ENCODE measurements at regions not wholly inside any gene's neighbourhood (a gene's known extent, or its start where the extent isn't known, plus 50 kb on each side); places are given as distances from the start of the nearest gene placed in this dataset.

- Histone ChIP-seq H3K27ac (ENCODE audit: low read length) (no peak overlapping the region), H3K4me1 (ENCODE audit: control insufficient read depth, insufficient read depth, low read length) (peaks cover 34% of the 10 kb centered on the region), H3K36me3 (ENCODE audit: control insufficient read depth, insufficient read depth, low read length) (no peaks in the 10 kb centered on the region), H3K4me3 (ENCODE audit: low read length) (no peak overlapping the region), H3K9me3 (ENCODE audit: control insufficient read depth, low read depth, low read length) (no peaks in the 10 kb centered on the region), H3K27me3 (ENCODE audit: control insufficient read depth, insufficient read depth, low read length) (no peaks in the 10 kb centered on the region)
- WGBS (ENCODE audit: insufficient coverage, low lambda C conversion rate) = no CpG with 5 or more reads among the region's 11 CpGs
- no peak for DNase-seq
Observed at GRCh38 chr14:76958020-76958979, 70.2 kb downstream of the IRF2BPL start.

DNA sequence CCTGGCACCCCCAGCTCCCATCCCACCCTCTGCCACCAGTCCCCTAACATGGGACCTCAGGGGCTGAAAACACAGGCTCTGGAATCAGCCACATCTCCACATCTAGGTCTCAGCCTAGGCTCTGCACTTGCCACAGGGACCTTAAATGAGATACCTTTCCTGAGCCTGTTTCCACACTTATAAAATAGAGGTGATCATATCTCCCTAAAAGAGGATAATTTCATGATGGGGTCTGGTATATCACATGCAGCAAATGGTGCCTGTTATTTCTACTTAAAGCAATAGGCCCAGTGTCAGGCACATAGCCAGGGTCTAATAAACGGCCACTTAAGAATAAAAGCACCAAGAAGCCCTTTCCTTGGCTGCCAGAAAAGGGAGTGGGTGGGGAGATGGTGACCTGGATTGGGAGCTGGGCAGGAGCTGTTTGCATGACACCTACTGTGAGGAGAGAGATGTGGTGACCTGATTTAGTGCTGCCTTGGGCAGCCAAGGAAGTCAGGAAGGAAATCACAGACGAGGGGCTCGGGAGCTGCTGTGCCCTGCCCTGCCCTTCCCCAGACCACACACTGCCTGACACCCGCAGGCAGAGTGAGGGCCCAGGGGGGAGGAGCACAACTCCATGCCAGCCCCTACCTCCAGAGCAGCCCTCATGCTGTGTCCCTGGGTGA lies 71.2 kb downstream of the IRF2BPL start:
- Histone ChIP-seq H3K27ac (ENCODE audit: low read length) (peak overlapping the region; percentile 59), H3K9me3 (ENCODE audit: control insufficient read depth, low read depth, low read length) (no peaks in the 10 kb centered on the region), H3K27me3 (ENCODE audit: control insufficient read depth, insufficient read depth, low read length) (no peaks in the 10 kb centered on the region), H3K36me3 (ENCODE audit: control insufficient read depth, insufficient read depth, low read length) (no peaks in the 10 kb centered on the region), H3K4me3 (ENCODE audit: low read length) (no peak overlapping the region), H3K4me1 (ENCODE audit: control insufficient read depth, insufficient read depth, low read length) (peaks cover 33% of the 10 kb centered on the region)
- no peak for DNase-seq
- no CpG with 5 or more reads among the region's 4 CpGs for WGBS (ENCODE audit: insufficient coverage, low lambda C conversion rate)

DNA sequence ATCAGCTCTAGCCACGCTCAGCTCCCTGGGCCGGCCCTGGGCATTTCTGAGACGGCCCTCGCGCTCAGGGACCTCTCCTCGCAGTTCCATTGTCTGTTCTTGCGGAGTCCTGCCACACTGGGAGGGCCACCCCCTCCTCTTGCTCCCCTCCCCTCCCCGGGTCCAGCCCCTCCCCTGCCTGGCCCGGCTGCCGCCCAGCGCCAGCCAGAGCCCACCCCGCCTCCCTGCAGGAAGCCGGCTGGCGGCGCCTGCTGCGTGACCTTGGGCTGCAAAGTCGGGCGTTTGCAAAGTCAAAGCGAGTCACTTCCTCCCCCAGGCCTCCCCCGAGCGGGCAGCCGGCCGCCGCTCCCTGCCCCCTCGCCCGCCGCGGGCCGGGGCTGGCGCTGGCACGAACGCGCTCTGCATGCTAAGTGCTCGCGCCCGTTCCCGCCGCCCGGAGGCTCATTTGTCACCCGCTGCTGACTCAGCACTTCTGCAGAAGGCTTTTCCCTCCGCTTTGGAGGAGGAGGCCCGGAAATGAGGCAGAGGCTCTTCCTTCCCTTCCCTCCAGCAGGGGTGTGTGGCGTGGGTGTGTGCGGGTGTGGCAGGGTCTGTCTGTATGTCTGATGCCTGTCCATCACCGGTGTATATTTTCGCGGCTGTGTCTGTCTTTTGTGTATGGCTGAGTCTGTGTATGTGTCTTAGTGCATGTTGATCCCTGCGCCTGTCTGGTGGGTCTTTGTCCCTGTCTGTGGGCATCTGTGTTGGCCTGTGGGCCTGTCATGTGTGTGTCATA lies 72.0 kb downstream of the IRF2BPL start:
- no CpG with 5 or more reads among the region's 48 CpGs for WGBS (ENCODE audit: insufficient coverage, low lambda C conversion rate)
- peak; percentile 88 to 94 for DNase-seq
- H3K4me3 ChIP-seq (ENCODE audit: low read length) = peak overlapping the region; percentile 34
- peak overlapping the region; percentile 79 for H3K27ac ChIP-seq (ENCODE audit: low read length)
- H3K9me3 ChIP-seq (ENCODE audit: control insufficient read depth, low read depth, low read length) = no peaks in the 10 kb centered on the region
- H3K4me1 ChIP-seq (ENCODE audit: control insufficient read depth, insufficient read depth, low read length) = peaks cover 26% of the 10 kb centered on the region
- H3K36me3 ChIP-seq (ENCODE audit: control insufficient read depth, insufficient read depth, low read length) = no peaks in the 10 kb centered on the region
- H3K27me3 ChIP-seq (ENCODE audit: control insufficient read depth, insufficient read depth, low read length) = no peaks in the 10 kb centered on the region

GRCh38 chr14:76955575-76956315 lies 72.8 kb downstream of the IRF2BPL start:
- 50% methylated on average over 1 of the region's 13 CpGs for WGBS (ENCODE audit: insufficient coverage, low lambda C conversion rate)

DNA sequence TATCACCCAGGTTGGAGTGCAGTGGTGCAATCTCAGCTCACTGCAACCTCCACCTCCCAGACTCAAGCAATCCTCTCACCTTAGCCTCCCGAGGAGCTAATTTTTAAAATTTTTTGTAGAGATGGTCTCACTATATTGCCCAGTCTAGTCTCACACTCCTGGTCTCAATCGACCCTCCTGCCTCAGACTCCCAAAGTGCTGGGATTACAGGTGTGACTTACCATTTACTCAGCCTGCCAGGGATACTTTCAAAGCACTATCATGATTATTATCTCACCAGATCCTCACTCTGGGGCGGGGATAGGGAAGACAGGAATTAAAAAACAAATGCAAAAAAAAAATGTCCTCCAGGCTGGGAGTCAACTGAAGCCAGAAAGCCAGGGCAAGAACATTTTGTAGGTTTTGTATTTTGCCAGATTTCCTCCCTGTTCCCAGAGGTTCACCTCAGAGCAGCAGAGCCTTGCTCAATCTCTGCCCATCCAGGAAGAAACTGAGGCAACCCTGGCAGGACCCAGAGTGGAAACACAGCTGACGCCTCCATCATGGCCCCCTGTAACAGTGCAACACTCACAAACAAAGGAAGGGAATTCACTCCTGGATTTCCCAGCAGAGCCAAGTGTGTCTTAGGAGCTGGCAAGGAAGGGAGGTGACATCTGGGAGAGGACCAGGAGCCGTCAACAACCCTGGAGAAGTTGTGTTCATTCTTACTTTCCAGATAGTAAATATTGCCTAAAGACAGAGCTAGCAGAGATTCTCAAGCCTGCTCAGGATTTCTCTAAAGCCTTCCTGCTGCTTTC lies 73.9 kb downstream of the IRF2BPL start:
- Histone ChIP-seq H3K27ac (ENCODE audit: low read length) (peak overlapping the region; percentile 19), H3K9me3 (ENCODE audit: control insufficient read depth, low read depth, low read length) (peaks cover 2% of the 10 kb centered on the region), H3K4me1 (ENCODE audit: control insufficient read depth, insufficient read depth, low read length) (peaks cover 31% of the 10 kb centered on the region), H3K36me3 (ENCODE audit: control insufficient read depth, insufficient read depth, low read length) (no peaks in the 10 kb centered on the region), H3K4me3 (ENCODE audit: low read length) (no peak overlapping the region), H3K27me3 (ENCODE audit: control insufficient read depth, insufficient read depth, low read length) (no peaks in the 10 kb centered on the region)
- DNase-seq = no peak
- no CpG with 5 or more reads among the region's 5 CpGs for WGBS (ENCODE audit: insufficient coverage, low lambda C conversion rate)

More at GRCh38 chr14:76955575-76956315, 72.8 kb downstream of the IRF2BPL start:
- Histone ChIP-seq H3K4me1 (ENCODE audit: control insufficient read depth, insufficient read depth, low read length) (peaks cover 28% of the 10 kb centered on the region), H3K27ac (ENCODE audit: low read length) (peak overlapping the region; percentile 79), H3K27me3 (ENCODE audit: control insufficient read depth, insufficient read depth, low read length) (no peaks in the 10 kb centered on the region), H3K4me3 (ENCODE audit: low read length) (peak overlapping the region; percentile 34), H3K9me3 (ENCODE audit: control insufficient read depth, low read depth, low read length) (peaks cover 2% of the 10 kb centered on the region), H3K36me3 (ENCODE audit: control insufficient read depth, insufficient read depth, low read length) (no peaks in the 10 kb centered on the region)
- peak in 1 of 2 donors; percentile 49 for DNase-seq

DNA sequence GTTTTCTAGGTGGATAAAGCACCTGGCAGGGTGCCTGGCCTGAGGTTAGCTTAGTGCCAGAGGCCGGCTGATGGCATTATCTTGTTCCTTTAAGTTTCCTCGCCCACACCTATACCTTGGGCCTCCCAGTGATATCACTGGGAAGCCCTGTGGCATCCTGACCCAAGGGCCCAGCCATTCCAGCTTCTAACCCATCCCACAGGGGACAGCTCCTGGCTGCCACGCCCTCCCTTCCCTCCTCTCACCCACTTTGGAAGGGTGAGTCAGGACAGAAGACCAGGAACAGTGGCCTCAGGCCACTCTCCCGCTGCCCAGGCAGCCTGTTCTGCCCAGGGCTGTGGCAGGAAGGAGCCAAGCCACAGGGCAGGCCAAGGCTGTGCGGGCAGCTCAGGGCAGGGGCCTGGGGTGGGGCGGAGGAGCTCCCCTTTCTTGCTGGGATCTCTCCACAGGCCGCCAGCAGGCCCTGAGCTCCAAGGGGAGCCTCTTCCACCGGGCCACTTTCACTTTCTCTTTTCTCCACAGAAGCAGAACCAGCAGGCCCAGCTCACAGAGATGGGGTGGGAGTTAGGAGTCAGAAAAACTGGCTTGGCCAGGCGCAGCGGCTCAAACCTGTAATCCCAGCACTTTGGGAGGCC lies 75.1 kb downstream of the IRF2BPL start:
- Histone ChIP-seq H3K27ac (ENCODE audit: low read length) (peak overlapping the region; percentile 73), H3K9me3 (ENCODE audit: control insufficient read depth, low read depth, low read length) (peaks cover 2% of the 10 kb centered on the region), H3K4me1 (ENCODE audit: control insufficient read depth, insufficient read depth, low read length) (peaks cover 33% of the 10 kb centered on the region), H3K36me3 (ENCODE audit: control insufficient read depth, insufficient read depth, low read length) (no peaks in the 10 kb centered on the region), H3K4me3 (ENCODE audit: low read length) (no peak overlapping the region), H3K27me3 (ENCODE audit: control insufficient read depth, insufficient read depth, low read length) (no peaks in the 10 kb centered on the region)
- whole genome bisulfite sequencing (ENCODE audit: insufficient coverage, low lambda C conversion rate) = no CpG with 5 or more reads among the region's 10 CpGs
- DNase-seq = peak; percentile 73 to 87

DNA sequence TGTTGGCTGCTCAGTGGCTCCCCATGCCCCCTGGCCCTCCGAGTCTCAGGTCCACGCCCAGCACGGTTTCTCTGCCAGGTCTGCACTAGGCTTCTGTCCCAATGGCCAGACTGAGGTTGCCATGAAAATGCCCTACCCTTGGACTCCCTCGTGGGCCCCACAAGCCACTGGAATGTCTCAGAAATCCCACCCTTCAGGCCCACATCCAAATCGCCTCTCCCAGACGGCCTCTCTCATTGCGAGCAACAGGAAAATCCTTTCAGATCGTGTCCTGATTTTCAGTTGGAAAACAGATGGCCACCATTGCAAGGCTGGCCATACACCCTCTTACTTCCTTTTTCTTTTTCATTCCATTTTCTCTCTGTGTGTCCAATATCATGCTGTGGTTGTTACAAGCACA lies 77.3 kb downstream of the IRF2BPL start:
- peaks cover 2% of the 10 kb centered on the region for H3K9me3 ChIP-seq (ENCODE audit: control insufficient read depth, low read depth, low read length)
- H3K4me1 ChIP-seq (ENCODE audit: control insufficient read depth, insufficient read depth, low read length) = peaks cover 41% of the 10 kb centered on the region
- H3K27me3 ChIP-seq (ENCODE audit: control insufficient read depth, insufficient read depth, low read length) = no peaks in the 10 kb centered on the region
- DNase-seq = no peak
- no peak overlapping the region for H3K27ac ChIP-seq (ENCODE audit: low read length)
- no peak overlapping the region for H3K4me3 ChIP-seq (ENCODE audit: low read length)
- no peaks in the 10 kb centered on the region for H3K36me3 ChIP-seq (ENCODE audit: control insufficient read depth, insufficient read depth, low read length)
- WGBS (ENCODE audit: insufficient coverage, low lambda C conversion rate) = 83% methylated on average over 1 of the region's 8 CpGs

- no peak overlapping the region for H3K27ac ChIP-seq (ENCODE audit: low read length)
- H3K4me1 ChIP-seq (ENCODE audit: control insufficient read depth, insufficient read depth, low read length) = peaks cover 37% of the 10 kb centered on the region
- no peaks in the 10 kb centered on the region for H3K36me3 ChIP-seq (ENCODE audit: control insufficient read depth, insufficient read depth, low read length)
- WGBS (ENCODE audit: insufficient coverage, low lambda C conversion rate) = no CpG with 5 or more reads among the region's 14 CpGs
- DNase-seq = no peak
- H3K4me3 ChIP-seq (ENCODE audit: low read length) = no peak overlapping the region
- peaks cover 2% of the 10 kb centered on the region for H3K9me3 ChIP-seq (ENCODE audit: control insufficient read depth, low read depth, low read length)
- H3K27me3 ChIP-seq (ENCODE audit: control insufficient read depth, insufficient read depth, low read length) = no peaks in the 10 kb centered on the region
Observed at GRCh38 chr14:76950055-76951020, 78.2 kb downstream of the IRF2BPL start.

All from large intestine (tissue), 3 donors.